HT-29 (cell line): ENCODE measurements at regions not wholly inside any gene's neighbourhood (a gene's known extent, or its start where the extent isn't known, plus 50 kb on each side); places are given as distances from the start of the nearest gene placed in this dataset.
A peak's percentile ranks its signal among the peaks of the same experiment; 100 is the strongest.
"Not testable (repeated sequence)": the region's sequence is repeated elsewhere in the genome, so short reads cannot be mapped to it uniquely, and the experiment has no call there.

ENCODE experiments used
- DNase-seq: peaks from one replicate; pipeline ENCODE4 v3.0.0-alpha.2; 2015; ENCODE audit warnings: low spot score

- DNase-seq: no peak
Measured at GRCh38 chr2:238743243-238744065, 104.4 kb upstream of the TWIST2 start.

GRCh38 chr2:238744951-238745350 lies 102.9 kb upstream of the TWIST2 start:
- no peak for DNase-seq

GRCh38 chr2:238745997-238746396 lies 101.9 kb upstream of the TWIST2 start:
- no peak for DNase-seq

DNA sequence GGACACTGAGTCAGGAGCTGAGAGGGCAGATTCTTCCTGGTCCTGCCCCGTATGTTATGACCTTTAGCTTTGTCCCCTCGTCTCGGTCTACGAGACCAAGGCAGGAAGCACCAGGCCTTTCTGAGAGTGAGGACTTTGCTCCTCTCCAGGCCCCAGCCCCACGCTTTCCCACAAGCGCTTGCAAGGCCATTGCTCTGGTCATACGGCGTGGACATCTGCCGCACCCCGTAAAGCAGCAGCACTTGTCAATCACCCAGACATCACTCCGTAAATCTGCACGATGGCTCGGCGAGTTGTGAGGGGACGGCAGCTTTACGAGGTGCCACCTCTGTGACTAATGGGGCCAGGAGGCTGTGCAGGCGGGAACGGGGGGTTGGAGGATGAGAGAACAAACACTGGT lies 100.8 kb upstream of the TWIST2 start:
- no peak for DNase-seq

DNA sequence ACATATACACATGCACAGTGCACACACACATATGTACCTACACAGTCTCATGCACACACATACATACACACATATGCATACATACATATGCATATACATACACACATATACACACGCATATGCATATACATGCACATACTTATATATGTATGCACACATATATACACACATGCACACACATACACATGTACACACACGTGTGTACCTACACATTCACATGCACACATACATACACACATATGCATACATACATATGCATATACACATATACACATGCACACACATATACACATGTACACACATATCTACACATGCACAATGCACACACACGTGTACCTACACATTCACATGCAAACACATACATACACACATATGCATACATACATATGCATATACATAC lies 100.3 kb upstream of the TWIST2 start:
- no peak for DNase-seq

DNA sequence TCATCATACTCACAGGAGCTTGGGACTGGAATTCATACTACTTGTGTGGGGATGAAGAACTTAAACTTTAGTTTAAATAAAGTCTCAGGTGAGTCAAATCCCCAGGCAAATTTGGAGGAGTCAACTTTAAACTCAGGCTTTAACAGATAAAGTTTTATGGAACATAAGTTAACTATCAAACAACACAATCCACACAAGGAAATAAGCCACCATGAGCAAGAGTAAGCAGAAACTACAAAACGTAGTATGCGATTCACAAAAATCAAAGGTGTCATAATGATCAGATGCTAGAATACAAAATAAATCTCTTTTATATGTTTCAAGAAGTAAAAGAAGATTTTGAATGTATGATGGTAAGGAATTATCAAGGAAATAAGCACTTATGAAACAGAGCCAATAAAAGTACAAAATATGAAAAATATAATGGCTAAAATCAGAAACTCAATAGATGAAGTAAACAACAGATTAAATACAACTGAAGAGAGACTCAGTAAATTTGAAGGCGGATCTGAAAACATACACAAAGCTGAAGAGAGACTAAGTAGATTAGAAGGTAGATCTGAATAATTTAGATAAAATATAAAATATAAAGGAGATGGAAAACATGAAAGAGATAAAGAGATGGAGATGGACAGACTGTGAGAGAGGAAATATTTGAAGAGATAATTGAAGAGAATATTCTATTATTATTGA lies 97.5 kb upstream of the TWIST2 start:
- DNase-seq: no peak

DNA sequence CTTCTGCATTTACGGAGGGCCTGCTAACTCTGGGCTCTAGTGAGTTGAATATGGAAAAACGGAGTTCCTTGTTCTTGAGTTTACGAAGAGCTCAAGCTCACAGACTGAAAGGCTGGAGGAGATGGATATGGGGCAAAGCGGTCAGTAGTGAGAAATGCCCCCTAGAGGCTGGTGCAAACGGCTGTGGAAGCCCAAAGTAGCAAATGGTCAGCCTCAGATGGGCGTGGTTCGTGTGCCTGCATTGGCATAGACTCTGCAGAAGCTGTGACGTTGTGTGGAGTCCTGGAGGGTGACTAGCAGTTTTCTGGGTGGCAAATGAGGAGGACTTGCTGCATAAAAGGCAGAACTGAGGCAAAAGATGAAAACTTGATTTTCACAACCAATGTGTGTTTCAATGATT lies 93.6 kb upstream of the TWIST2 start:
- DNase-seq: peak; percentile 33

DNA sequence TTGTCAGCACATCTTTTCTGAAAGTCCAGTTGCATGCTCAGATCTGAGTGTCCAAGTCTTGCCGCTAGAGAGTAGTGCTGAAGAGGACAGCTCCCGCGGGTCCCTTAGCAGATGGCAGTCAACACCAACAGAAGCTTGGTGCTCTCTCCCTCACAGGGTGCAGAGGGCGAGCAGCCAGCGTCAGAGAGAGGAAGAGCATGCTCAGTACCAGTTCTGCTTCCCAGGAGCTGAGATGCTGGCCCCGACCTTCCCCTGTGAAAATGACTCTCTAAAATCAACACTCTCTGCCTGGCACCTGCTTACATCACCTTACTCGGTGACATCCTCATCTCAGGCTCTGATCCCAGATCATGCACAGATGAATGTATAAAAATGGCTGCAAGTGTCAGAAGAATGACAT lies 86.0 kb upstream of the TWIST2 start:
- DNase-seq: no peak

- DNase-seq: no peak
Measured at GRCh38 chr2:238763471-238763995, 84.4 kb upstream of the TWIST2 start.

GRCh38 chr2:238765590-238765989 lies 82.3 kb upstream of the TWIST2 start:
- no peak for DNase-seq

DNA sequence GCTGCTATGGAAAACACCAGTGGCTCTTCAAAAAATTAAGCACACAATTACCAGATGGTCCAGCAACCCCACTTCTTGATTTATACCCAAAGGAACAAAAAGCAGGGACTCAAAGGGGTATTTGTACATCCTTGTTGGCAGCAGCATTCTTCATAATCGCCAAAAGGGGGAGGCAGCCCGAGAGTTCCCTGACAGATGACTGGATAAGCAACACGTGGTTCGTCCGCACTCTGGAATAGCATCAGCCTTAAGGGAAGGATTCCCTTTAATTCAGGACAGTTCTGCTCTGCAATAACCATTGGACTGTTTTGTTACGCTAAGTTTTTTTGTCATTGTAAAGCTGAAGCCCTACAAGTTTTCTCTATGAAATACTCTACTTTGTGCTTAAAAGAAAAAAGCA lies 76.7 kb upstream of the TWIST2 start:
- peak; percentile 43 for DNase-seq

DNA sequence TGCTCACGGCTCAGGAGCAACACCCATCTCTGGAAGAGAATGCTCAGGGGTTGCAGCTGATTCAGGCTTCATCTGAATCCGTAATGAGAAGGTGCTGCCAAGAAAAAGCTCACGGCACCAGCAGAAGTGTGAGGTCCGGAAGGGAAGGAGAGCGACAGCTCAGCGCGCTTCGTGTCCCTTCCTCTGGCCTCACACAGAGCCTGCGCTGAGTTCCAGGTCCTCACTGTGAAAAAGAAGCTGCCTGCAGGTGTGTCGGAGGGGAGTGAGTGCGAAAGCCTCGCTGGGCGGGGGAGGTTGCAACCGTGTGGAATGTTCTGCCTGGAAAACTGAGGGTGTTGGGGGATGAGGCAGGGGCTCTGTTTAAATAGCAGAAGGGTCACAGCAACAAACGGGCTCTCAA lies 76.2 kb upstream of the TWIST2 start:
- DNase-seq: no peak

GRCh38 chr2:238772635-238773297 lies 75.1 kb upstream of the TWIST2 start:
- DNase-seq: no peak

GRCh38 chr2:238773472-238773871 lies 74.4 kb upstream of the TWIST2 start:
- DNase-seq: no peak

GRCh38 chr2:238774071-238774470 lies 73.8 kb upstream of the TWIST2 start:
- no peak for DNase-seq

GRCh38 chr2:238774980-238775509 lies 72.8 kb upstream of the TWIST2 start:
- DNase-seq: no peak

DNA sequence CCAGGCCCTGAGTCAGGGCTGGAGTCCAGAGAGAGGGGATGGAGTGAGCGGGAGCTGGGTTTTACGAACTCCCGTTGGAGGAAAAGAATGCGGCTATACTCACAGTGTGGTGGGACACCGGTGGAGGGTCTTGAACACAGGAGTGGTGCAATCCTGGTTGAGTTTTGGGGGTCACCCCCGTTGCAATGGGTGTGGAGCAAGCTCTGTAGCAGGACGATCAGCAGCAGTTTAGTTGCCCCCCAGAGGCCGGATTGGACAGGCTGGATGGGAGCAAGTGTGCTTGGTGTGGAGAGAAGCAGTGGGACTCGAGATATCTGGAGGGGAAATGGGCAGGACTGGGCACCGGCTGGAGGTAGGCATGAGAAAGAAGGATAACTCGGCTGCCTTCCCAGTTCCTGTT lies 72.3 kb upstream of the TWIST2 start:
- no peak for DNase-seq

- DNase-seq: no peak
Measured at GRCh38 chr2:238776003-238776760, 71.7 kb upstream of the TWIST2 start.

- DNase-seq: not testable (repeated sequence)
Measured at GRCh38 chr2:238776761-238777046, 71.2 kb upstream of the TWIST2 start.

DNA sequence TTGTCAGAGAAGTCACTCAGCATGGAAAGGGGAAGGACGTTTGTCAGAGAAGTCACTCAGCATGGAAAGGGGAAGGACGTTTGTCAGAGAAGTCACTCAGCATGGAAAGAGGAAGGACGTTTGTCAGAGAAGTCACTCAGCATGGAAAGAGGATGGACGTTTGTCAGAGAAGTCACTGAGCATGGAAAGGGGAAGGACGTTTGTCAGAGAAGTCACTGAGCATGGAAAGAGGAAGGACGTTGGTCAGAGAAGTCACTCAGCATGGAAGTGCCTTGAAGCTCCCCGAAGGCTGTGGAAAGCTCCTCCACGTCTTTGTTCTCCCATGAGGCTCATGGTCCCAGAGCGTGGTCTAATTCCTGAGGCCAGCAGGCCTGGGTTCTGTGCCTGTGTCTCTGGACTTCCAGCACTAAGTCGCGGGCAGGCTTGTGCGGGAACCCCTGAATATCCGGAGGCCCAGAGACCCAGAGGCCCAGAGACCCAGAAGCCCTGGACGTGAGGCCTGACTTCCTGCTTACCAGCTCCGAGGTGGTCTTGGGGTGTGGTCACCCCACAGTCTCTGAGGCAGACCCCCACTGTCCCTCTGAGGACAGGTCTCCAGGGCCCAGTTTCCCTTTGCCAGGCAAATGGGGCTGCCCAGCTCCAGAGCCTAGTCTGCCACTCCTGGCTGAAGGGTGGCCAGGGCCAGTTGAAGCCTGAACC lies 70.4 kb upstream of the TWIST2 start:
- DNase-seq: no peak
